SHP77 treated with DMSO at 0.1 percent for 48 hours (cell line): ENCODE measurements at regions not wholly inside any gene's neighbourhood (a gene's known extent, or its start where the extent isn't known, plus 50 kb on each side); places are given as distances from the start of the nearest gene placed in this dataset.
"Not testable (repeated sequence)": the region's sequence is repeated elsewhere in the genome, so short reads cannot be mapped to it uniquely, and the experiment has no call there.

Experiments used
- DNase-seq: peaks from one replicate; lab custom pipeline; 2025; lab: John Stamatoyannopoulos, UW

DNA sequence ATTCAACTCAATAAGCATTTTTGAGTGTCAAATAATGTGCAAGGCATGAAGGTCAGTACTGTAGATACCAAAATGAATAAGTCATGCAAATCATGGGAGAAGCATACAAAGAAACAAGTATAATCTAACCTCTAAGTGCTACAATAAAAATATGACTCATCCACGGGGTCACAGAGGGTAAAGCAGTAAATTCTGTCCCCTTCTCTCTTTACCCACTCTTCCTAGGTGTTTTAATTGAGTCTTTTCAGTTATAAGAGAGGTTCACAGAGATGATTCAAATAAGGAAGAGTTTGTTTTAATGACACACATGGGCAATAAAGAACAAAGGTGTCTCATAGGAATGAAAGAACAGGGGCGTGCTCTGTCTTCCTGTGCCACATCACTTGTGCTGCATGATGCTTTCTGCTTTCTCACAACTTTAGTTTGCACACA lies 71.5 kb upstream of the DAAM1 start:
- DNase-seq: no peak

DNA sequence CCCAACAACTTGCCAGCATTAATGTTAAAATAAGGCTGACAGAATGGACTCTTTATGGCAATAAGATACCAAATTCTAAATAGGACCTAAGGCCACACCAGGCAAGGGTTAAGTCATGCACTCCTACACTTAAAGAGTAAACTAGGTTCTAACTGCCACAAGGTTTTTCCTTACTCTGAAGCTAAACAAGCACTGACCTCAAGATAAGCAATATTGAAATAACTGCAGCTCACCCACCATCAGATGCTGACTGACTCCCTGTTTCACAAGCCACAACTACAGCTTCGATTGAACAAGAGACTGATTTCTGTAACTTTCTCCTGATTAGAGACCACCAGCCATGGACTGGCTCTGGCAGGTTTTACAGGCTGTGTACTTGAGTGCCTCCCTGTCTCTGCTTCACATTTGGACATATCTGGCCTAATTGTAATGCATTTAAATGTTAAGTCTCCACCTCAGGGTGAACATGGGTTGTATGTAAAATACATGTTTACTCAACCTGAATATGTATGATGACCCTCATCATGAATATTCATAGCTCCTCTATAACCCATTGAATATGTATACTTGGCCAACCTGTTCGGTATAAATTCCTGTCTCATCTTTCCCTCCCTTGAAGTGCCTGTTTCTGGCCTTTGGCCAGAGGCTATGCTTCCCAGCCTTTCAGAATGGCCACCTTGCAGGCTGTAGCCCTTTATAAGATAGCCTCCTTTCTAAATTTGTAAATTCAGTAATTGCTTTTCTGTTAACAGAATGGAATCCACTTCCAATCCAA lies 70.5 kb upstream of the DAAM1 start:
- DNase-seq: no peak

DNA sequence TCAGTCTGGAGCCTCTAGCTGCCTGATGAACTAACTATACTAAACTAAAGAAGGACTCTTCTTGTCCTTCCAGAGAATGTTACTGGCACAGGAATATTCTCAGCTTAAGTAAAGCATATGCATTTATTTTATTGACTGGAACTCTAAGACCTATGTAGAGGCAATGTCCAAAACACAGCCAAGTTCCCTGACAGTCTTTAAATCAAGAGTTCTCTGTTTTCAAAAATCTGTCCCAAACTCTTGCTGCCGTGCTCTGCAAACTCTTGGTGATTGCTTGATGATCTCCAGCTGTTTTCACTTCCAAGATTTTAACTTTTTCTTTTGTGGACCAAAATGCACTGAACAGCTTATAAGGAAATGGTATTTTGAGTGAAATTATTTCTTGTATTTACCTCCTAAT lies 67.5 kb upstream of the DAAM1 start:
- no peak for DNase-seq

GRCh38 chr14:59123531-59123930 lies 64.9 kb upstream of the DAAM1 start:
- DNase-seq: no peak

GRCh38 chr14:59123975-59124374 lies 64.5 kb upstream of the DAAM1 start:
- DNase-seq: no peak

DNA sequence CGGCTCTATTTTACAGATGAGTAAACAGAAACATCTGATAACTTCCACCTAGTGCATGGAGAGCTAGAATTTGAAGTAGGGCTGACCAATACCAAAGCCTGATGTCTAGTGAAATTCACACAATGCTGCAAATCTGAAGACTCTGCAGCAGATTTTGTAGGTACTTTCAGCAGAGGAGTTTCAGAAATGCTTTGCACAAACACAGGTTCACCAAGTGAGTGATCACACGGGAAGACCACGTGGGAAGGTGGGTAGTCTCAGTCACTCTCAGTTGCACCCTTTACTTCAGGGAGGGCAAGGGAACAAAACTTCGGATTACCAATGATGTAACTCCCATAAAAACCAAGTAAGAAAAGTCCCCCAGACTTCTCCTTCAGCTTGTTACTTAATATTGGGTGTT lies 63.3 kb upstream of the DAAM1 start:
- no peak for DNase-seq

DNA sequence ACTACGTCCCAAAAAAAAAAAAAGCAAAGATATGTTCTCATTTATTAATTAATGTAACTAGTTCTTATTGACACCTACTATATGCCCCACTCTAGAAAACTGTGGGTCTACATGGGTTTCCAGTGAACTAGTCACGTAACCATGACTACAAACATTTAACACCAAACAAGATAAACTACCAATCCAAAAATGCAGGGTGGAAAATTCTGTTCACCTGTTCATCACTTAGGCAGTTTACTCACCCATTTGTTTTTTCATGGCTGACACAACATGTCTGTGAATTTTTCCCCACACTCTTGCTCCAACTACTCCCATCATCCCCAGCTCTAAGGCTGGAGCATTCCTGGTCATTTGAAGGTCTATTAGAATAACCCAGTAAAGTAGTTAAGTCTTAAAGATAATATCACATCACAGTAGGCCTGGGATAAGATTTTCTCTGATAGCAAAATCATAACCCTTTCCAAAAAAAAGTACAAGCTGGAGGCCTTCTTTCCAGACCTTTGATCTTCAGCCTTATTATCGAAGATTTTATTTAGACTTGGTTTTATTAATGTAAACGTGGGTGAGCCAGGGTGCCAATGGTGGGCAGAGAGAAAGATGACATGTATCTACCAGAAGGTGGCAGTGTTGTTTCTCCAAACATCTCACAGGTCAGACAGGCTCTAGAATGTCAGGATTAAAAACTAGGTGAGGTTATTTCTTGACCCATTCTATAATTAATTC lies 61.6 kb upstream of the DAAM1 start:
- peak; percentile 34 for DNase-seq

GRCh38 chr14:59127437-59127732 lies 61.1 kb upstream of the DAAM1 start:
- DNase-seq: no peak

DNA sequence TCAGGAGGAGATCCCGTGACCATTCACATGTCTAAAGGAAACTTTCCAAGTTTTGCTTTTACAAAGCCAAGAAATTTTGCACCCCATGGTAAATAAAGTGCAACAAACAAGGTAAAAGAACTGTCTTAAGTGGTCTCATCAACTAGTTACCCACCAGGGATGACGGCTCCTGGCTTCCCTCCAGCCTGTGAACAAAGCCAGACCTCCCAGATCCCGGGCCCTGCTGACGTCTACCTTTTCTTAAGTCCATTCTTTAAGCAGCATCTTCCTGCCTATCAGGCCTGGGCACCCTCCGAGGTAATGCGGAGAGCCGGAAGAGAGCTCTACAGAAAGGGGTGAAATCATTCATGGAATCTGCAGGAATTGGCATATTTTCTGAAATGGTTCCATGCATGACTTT lies 58.0 kb upstream of the DAAM1 start:
- no peak for DNase-seq

- DNase-seq: no peak
These were observed 56.3 kb upstream of the DAAM1 start for GRCh38 chr14:59131938-59132795.

DNA sequence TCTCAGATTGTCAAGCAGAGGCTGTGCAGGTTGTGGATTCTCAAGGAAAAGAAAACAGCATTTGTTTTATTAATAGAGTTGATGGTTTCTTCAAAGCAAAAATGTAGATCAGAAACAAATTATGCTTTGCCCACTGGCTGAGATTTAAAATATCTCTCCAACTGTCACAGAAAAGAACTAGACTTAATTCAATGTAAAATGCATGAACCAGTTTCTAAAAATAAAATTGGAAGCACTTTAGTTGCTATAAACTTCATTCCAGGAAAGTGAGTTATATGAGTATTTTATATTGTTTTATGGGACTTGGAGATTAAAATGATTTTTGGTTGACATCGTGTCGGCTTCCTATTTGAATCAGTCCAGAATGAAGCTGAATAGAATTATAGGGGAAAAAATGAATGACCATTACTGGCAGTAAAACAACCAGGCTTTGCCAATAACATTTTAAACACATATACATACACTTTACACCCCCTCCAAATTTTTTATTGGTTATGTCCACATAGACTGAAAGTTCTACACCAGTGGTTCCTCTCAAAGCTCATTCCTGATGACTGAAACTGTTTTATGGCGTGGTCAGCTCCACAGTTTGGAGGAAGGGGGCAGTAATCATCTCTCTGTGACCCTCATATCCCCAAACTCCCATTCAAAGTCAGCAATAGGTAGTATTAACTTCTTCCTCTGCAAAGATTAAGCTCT lies 55.5 kb upstream of the DAAM1 start:
- no peak for DNase-seq

- DNase-seq: no peak
These were observed 54.8 kb upstream of the DAAM1 start for GRCh38 chr14:59133709-59134108.

- DNase-seq: no peak
These were observed 54.2 kb upstream of the DAAM1 start for GRCh38 chr14:59134307-59134706.

GRCh38 chr14:59137256-59137655 lies 51.2 kb upstream of the DAAM1 start:
- no peak for DNase-seq

- DNase-seq: not testable (repeated sequence)
These were observed 49.9 kb upstream of the DAAM1 start for GRCh38 chr14:59138576-59138975.
